CD8-positive, alpha-beta memory T cell (primary cell): ENCODE measurements at regions not wholly inside any gene's neighbourhood (a gene's known extent, or its start where the extent isn't known, plus 50 kb on each side); places are given as distances from the start of the nearest gene placed in this dataset.

ENCODE experiments used
- CTCF ChIA-PET: fragments of 350-600 bp; sonication (Branson Sonifier 250); formaldehyde crosslinking; loops from one replicate; lab custom pipeline; 2021; ENCODE audit warnings: antibody characterized with exemption; lab: Charles Lee
- POLR2A ChIA-PET: fragments of 350-600 bp; sonication (Branson Sonifier 250); formaldehyde crosslinking; loops from one replicate; lab custom pipeline; 2021; ENCODE audit warnings: antibody characterized with exemption; lab: Charles Lee
- DNase-seq, 5 donors: peaks; one replicate each; pipeline versions ENCODE4 v3.0.0 to v3.0.0-alpha.2; 2020 to 2022; ENCODE audit warnings: mixed read lengths in 1 of 5
- H3K27ac ChIP-seq: one replicate; pipeline ENCODE4 v1.7.0; 2013; ENCODE audit warnings: low read depth, mild to moderate bottlenecking, low read length, moderate library complexity
- H3K27me3 ChIP-seq: 2 replicates; pipeline ENCODE4 v1.7.0; 2013; ENCODE audit warnings: low read length, mild to moderate bottlenecking; ENCODE audit not compliant: insufficient read depth, poor library complexity, severe bottlenecking
- H3K36me3 ChIP-seq: 2 replicates; pipeline ENCODE4 v1.7.0; 2013; ENCODE audit warnings: mild to moderate bottlenecking, low read length, moderate library complexity; ENCODE audit not compliant: insufficient read depth
- H3K4me1 ChIP-seq: 2 replicates; pipeline ENCODE4 v1.7.0; 2013; ENCODE audit warnings: mild to moderate bottlenecking, low read length, moderate library complexity; ENCODE audit not compliant: insufficient read depth
- H3K4me3 ChIP-seq: 2 replicates; pipeline ENCODE4 v1.7.0; 2013; ENCODE audit warnings: mild to moderate bottlenecking, low read length
- H3K9me3 ChIP-seq: 2 replicates; pipeline ENCODE4 v1.7.0; 2013; ENCODE audit warnings: mild to moderate bottlenecking, low read length
- H3K27ac Mint-ChIP-seq, 8 donors: one replicate each; pipeline ENCODE4 v1.8.0; 2020 to 2021; ENCODE audit warnings: mixed read lengths in 8 of 8, mild to moderate bottlenecking in 6 of 8, inconsistent platforms in 3 of 8, moderate library complexity in 3 of 8
- H3K27me3 Mint-ChIP-seq, 2 donors: one replicate each; pipeline ENCODE4 v1.8.0; 2020 to 2021; ENCODE audit warnings: mixed read lengths in 2 of 2, mild to moderate bottlenecking in 1 of 2, moderate library complexity in 1 of 2
- H3K36me3 Mint-ChIP-seq, 3 donors: one replicate each; pipeline ENCODE4 v1.8.0; 2020 to 2021; ENCODE audit warnings: mixed read lengths in 3 of 3, inconsistent platforms in 1 of 3, mild to moderate bottlenecking in 1 of 3
- H3K4me1 Mint-ChIP-seq, 3 donors: one replicate each; pipeline ENCODE4 v1.8.0; 2020 to 2021; ENCODE audit warnings: mixed read lengths in 3 of 3, inconsistent platforms in 1 of 3, mild to moderate bottlenecking in 1 of 3
- H3K4me3 Mint-ChIP-seq, 7 donors: one replicate each; pipeline ENCODE4 v1.8.0; 2020 to 2021; ENCODE audit warnings: mixed read lengths in 7 of 7, mild to moderate bottlenecking in 6 of 7, moderate library complexity in 4 of 7, inconsistent platforms in 2 of 7
- H3K9me3 Mint-ChIP-seq, 5 donors: one replicate each; pipeline ENCODE4 v1.8.0; 2020 to 2022; ENCODE audit warnings: mixed read lengths in 5 of 5, mild to moderate bottlenecking in 3 of 5, moderate library complexity in 2 of 5, inconsistent platforms in 1 of 5

DNA sequence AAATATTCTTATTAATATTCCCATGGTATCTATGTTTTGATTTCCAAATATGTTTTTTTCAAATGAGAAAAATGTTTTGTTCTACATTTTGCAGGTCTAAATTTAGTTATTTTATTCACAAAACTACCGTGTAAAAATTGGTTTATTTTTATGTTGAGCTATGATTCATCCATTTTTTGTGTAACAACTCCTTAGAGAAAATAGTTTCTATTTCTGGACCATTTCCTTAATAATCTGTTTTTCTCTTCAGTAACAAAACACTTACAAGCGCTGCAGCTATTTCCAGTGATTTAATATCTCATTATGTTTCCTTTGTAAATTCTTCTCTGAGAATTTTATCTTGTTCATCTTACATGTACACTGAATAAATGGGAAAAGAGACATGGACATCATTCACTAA lies 550.7 kb upstream of the SLITRK5 start:
- no peaks in the 10 kb centered on the region for H3K9me3 ChIP-seq
- POLR2A ChIA-PET, result no interaction called here
- H3K4me1 ChIP-seq, result no peaks in the 10 kb centered on the region
- H3K27ac Mint-ChIP-seq, result no peak overlapping the region
- no peaks in the 10 kb centered on the region for H3K36me3 Mint-ChIP-seq
- H3K27me3 Mint-ChIP-seq, result no peaks in the 10 kb centered on the region
- H3K36me3 ChIP-seq, result no peaks in the 10 kb centered on the region
- H3K4me3 ChIP-seq, result no peak overlapping the region
- H3K4me1 Mint-ChIP-seq, result no peaks in the 10 kb centered on the region
- CTCF ChIA-PET, result no interaction called here
- no peaks in the 10 kb centered on the region for H3K27me3 ChIP-seq
- no peak for DNase-seq
- H3K9me3 Mint-ChIP-seq, result peaks cover 0 to 18% (median 3%) of the 10 kb centered on the region in 5 donors
- H3K4me3 Mint-ChIP-seq, result no peak overlapping the region
- no peak overlapping the region for H3K27ac ChIP-seq

- H3K27ac Mint-ChIP-seq, result no peak overlapping the region
- ChIA-PET POLR2A (no interaction called here), CTCF (no interaction called here)
Observed at GRCh38 chr13:87122551-87122950, 548.6 kb upstream of the SLITRK5 start.

GRCh38 chr13:87123987-87124784 lies 547.0 kb upstream of the SLITRK5 start:
- H3K4me3 Mint-ChIP-seq, result peak overlapping the region in 2 of 7 donors; percentile 38 to 57
- no peaks in the 10 kb centered on the region for H3K9me3 ChIP-seq

More at GRCh38 chr13:87122551-87122950, 548.6 kb upstream of the SLITRK5 start:
- Mint-ChIP-seq H3K4me1 (no peaks in the 10 kb centered on the region), H3K27me3 (no peaks in the 10 kb centered on the region), H3K9me3 (peaks cover 0 to 27% (median 2%) of the 10 kb centered on the region in 5 donors), H3K4me3 (no peak overlapping the region), H3K36me3 (no peaks in the 10 kb centered on the region)
- DNase-seq, result no peak
- Histone ChIP-seq H3K4me1 (no peaks in the 10 kb centered on the region), H3K27ac (no peak overlapping the region), H3K9me3 (no peaks in the 10 kb centered on the region), H3K4me3 (no peak overlapping the region), H3K36me3 (no peaks in the 10 kb centered on the region), H3K27me3 (no peaks in the 10 kb centered on the region)

GRCh38 chr13:87124785-87125074 lies 546.4 kb upstream of the SLITRK5 start:
- DNase-seq, result no peak
- H3K9me3 Mint-ChIP-seq, result peaks cover 0 to 26% (median 3%) of the 10 kb centered on the region in 5 donors
- ChIA-PET POLR2A (no interaction called here), CTCF (no interaction called here)
- H3K27me3 ChIP-seq, result no peaks in the 10 kb centered on the region
- H3K4me3 Mint-ChIP-seq, result no peak overlapping the region
- H3K36me3 ChIP-seq, result no peaks in the 10 kb centered on the region
- no peaks in the 10 kb centered on the region for H3K27me3 Mint-ChIP-seq
- no peaks in the 10 kb centered on the region for H3K4me1 Mint-ChIP-seq
- no peak overlapping the region for H3K27ac Mint-ChIP-seq
- H3K4me3 ChIP-seq, result no peak overlapping the region
- H3K9me3 ChIP-seq, result no peaks in the 10 kb centered on the region
- H3K36me3 Mint-ChIP-seq, result no peaks in the 10 kb centered on the region
- no peaks in the 10 kb centered on the region for H3K4me1 ChIP-seq
- H3K27ac ChIP-seq, result no peak overlapping the region

More at GRCh38 chr13:87123987-87124784, 547.0 kb upstream of the SLITRK5 start:
- H3K36me3 Mint-ChIP-seq, result no peaks in the 10 kb centered on the region
- H3K4me1 ChIP-seq, result no peaks in the 10 kb centered on the region
- no peaks in the 10 kb centered on the region for H3K27me3 ChIP-seq
- DNase-seq, result no peak
- no peaks in the 10 kb centered on the region for H3K27me3 Mint-ChIP-seq
- no peak overlapping the region for H3K27ac Mint-ChIP-seq
- peaks cover 0 to 27% (median 3%) of the 10 kb centered on the region in 5 donors for H3K9me3 Mint-ChIP-seq
- ChIA-PET CTCF (no interaction called here), POLR2A (no interaction called here)
- no peak overlapping the region for H3K27ac ChIP-seq
- H3K4me1 Mint-ChIP-seq, result no peaks in the 10 kb centered on the region
- no peaks in the 10 kb centered on the region for H3K36me3 ChIP-seq
- no peak overlapping the region for H3K4me3 ChIP-seq

GRCh38 chr13:87128036-87128435 lies 543.1 kb upstream of the SLITRK5 start:
- H3K27me3 ChIP-seq, result no peaks in the 10 kb centered on the region
- DNase-seq, result no peak
- H3K4me1 Mint-ChIP-seq, result no peaks in the 10 kb centered on the region
- no peaks in the 10 kb centered on the region for H3K9me3 ChIP-seq
- H3K27ac ChIP-seq, result no peak overlapping the region
- H3K36me3 ChIP-seq, result no peaks in the 10 kb centered on the region
- H3K27me3 Mint-ChIP-seq, result no peaks in the 10 kb centered on the region
- H3K4me3 Mint-ChIP-seq, result no peak overlapping the region
- H3K9me3 Mint-ChIP-seq, result peaks cover 0 to 20% (median 3%) of the 10 kb centered on the region in 5 donors
- H3K4me3 ChIP-seq, result no peak overlapping the region
- ChIA-PET POLR2A (no interaction called here), CTCF (no interaction called here)
- H3K36me3 Mint-ChIP-seq, result no peaks in the 10 kb centered on the region
- H3K4me1 ChIP-seq, result no peaks in the 10 kb centered on the region
- no peak overlapping the region for H3K27ac Mint-ChIP-seq

GRCh38 chr13:87128491-87128890 lies 542.7 kb upstream of the SLITRK5 start:
- Histone ChIP-seq H3K4me1 (no peaks in the 10 kb centered on the region), H3K36me3 (no peaks in the 10 kb centered on the region), H3K27me3 (no peaks in the 10 kb centered on the region), H3K27ac (no peak overlapping the region), H3K4me3 (no peak overlapping the region), H3K9me3 (no peaks in the 10 kb centered on the region)
- Mint-ChIP-seq H3K4me1 (no peaks in the 10 kb centered on the region), H3K4me3 (no peak overlapping the region), H3K36me3 (no peaks in the 10 kb centered on the region), H3K27ac (no peak overlapping the region), H3K27me3 (no peaks in the 10 kb centered on the region), H3K9me3 (peaks cover 0 to 19% (median 3%) of the 10 kb centered on the region in 5 donors)
- ChIA-PET POLR2A (no interaction called here), CTCF (no interaction called here)
- no peak for DNase-seq

DNA sequence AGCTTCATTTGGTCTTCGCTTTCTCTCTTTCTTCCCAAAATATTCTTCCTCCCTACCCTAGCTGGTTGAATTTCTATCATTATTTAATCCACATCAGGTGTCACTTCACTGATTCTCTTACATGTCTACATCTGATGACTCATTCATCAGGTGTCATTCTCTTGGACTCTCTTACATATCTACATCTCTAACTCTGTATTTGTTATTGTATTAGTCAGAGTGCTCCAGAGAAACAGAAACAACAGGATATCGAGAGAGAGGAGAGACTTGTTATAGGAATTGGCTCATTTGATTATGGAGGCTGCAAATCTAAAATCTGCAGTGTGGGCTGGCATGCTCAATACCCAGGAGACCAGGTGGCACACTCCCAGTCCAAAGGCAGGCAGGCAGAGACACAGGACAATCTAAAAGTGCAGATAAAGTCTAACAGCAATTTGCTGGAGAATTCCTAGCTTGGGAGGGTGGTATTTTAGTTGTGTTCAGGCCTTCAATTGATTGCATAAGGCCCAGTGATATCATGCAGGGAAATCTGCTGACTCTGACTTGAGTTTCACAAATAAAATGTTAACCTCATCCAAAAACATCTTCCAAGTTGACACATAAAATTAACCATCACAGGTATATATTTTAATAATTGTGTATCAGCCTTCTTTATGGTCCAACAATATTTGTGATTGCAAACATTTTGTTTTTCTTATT lies 541.4 kb upstream of the SLITRK5 start:
- Mint-ChIP-seq H3K27me3 (no peaks in the 10 kb centered on the region), H3K36me3 (no peaks in the 10 kb centered on the region)

GRCh38 chr13:87130423-87130822 lies 540.7 kb upstream of the SLITRK5 start:
- Mint-ChIP-seq H3K4me1 (no peaks in the 10 kb centered on the region), H3K9me3 (peaks cover 0 to 21% (median 2%) of the 10 kb centered on the region in 5 donors), H3K27ac (no peak overlapping the region), H3K4me3 (no peak overlapping the region), H3K27me3 (no peaks in the 10 kb centered on the region), H3K36me3 (no peaks in the 10 kb centered on the region)
- H3K4me1 ChIP-seq, result no peaks in the 10 kb centered on the region
- ChIA-PET POLR2A (no interaction called here), CTCF (no interaction called here)
- DNase-seq, result no peak
- no peak overlapping the region for H3K4me3 ChIP-seq
- H3K9me3 ChIP-seq, result no peaks in the 10 kb centered on the region
- H3K27ac ChIP-seq, result no peak overlapping the region
- H3K36me3 ChIP-seq, result no peaks in the 10 kb centered on the region
- H3K27me3 ChIP-seq, result no peaks in the 10 kb centered on the region

More for the DNA sequence above, 541.4 kb upstream of the SLITRK5 start:
- ChIA-PET POLR2A (no interaction called here), CTCF (no interaction called here)
- Histone ChIP-seq H3K4me3 (no peak overlapping the region), H3K27me3 (no peaks in the 10 kb centered on the region), H3K4me1 (no peaks in the 10 kb centered on the region), H3K27ac (no peak overlapping the region), H3K9me3 (no peaks in the 10 kb centered on the region), H3K36me3 (no peaks in the 10 kb centered on the region)
- Mint-ChIP-seq H3K9me3 (peaks cover 0 to 21% (median 2%) of the 10 kb centered on the region in 5 donors), H3K27ac (no peak overlapping the region), H3K4me3 (no peak overlapping the region), H3K4me1 (no peaks in the 10 kb centered on the region)
- DNase-seq, result no peak
